ENCODE measurements at regions not wholly inside any gene's neighbourhood (a gene's known extent, or its start where the extent isn't known, plus 50 kb on each side); places are given as distances from the start of the nearest gene placed in this dataset.

GRCh38 chr4:35793045-35793722 lies 451.1 kb downstream of the ARAP2 start:
- H3K27ac Mint-ChIP-seq = no peak overlapping the region
- H3K27me3 Mint-ChIP-seq = no peaks in the 10 kb centered on the region
- H3K36me3 Mint-ChIP-seq = no peaks in the 10 kb centered on the region
- H3K4me1 Mint-ChIP-seq = no peaks in the 10 kb centered on the region
- no peak overlapping the region for H3K4me3 Mint-ChIP-seq
- peaks cover 17% of the 10 kb centered on the region for H3K9me3 Mint-ChIP-seq

GRCh38 chr4:35793766-35794165 lies 450.5 kb downstream of the ARAP2 start:
- Mint-ChIP-seq H3K4me3 (no peak overlapping the region), H3K36me3 (no peaks in the 10 kb centered on the region), H3K4me1 (no peaks in the 10 kb centered on the region)

GRCh38 chr4:35800669-35801068 lies 443.6 kb downstream of the ARAP2 start:
- H3K4me3 Mint-ChIP-seq = no peak overlapping the region
- H3K9me3 Mint-ChIP-seq = peaks cover 9% of the 10 kb centered on the region
- no peaks in the 10 kb centered on the region for H3K27me3 Mint-ChIP-seq
- H3K36me3 Mint-ChIP-seq = no peaks in the 10 kb centered on the region
- no peaks in the 10 kb centered on the region for H3K4me1 Mint-ChIP-seq
- no peak overlapping the region for H3K27ac Mint-ChIP-seq

More at GRCh38 chr4:35793766-35794165, 450.5 kb downstream of the ARAP2 start:
- Mint-ChIP-seq H3K9me3 (peaks cover 17% of the 10 kb centered on the region), H3K27ac (no peak overlapping the region), H3K27me3 (no peaks in the 10 kb centered on the region)

GRCh38 chr4:35802644-35803043 lies 441.7 kb downstream of the ARAP2 start:
- H3K27ac Mint-ChIP-seq = no peak overlapping the region

GRCh38 chr4:35818520-35818919 lies 425.8 kb downstream of the ARAP2 start:
- Mint-ChIP-seq H3K27me3 (no peaks in the 10 kb centered on the region), H3K36me3 (no peaks in the 10 kb centered on the region), H3K4me3 (no peak overlapping the region), H3K4me1 (no peaks in the 10 kb centered on the region), H3K27ac (no peak overlapping the region), H3K9me3 (peaks cover 9% of the 10 kb centered on the region)

More at GRCh38 chr4:35802644-35803043, 441.7 kb downstream of the ARAP2 start:
- no peaks in the 10 kb centered on the region for H3K36me3 Mint-ChIP-seq
- no peaks in the 10 kb centered on the region for H3K9me3 Mint-ChIP-seq
- no peak overlapping the region for H3K4me3 Mint-ChIP-seq
- H3K27me3 Mint-ChIP-seq = no peaks in the 10 kb centered on the region
- no peaks in the 10 kb centered on the region for H3K4me1 Mint-ChIP-seq

GRCh38 chr4:35820003-35820402 lies 424.3 kb downstream of the ARAP2 start:
- Mint-ChIP-seq H3K27ac (no peak overlapping the region), H3K9me3 (peaks cover 6% of the 10 kb centered on the region), H3K27me3 (no peaks in the 10 kb centered on the region), H3K36me3 (no peaks in the 10 kb centered on the region), H3K4me3 (no peak overlapping the region), H3K4me1 (no peaks in the 10 kb centered on the region)

- no peaks in the 10 kb centered on the region for H3K27me3 Mint-ChIP-seq
Observed at GRCh38 chr4:35824231-35824630, 420.1 kb downstream of the ARAP2 start.

GRCh38 chr4:35835893-35836292 lies 408.4 kb downstream of the ARAP2 start:
- Mint-ChIP-seq H3K9me3 (no peaks in the 10 kb centered on the region), H3K4me1 (no peaks in the 10 kb centered on the region), H3K36me3 (no peaks in the 10 kb centered on the region), H3K27me3 (peaks cover 1% of the 10 kb centered on the region), H3K27ac (no peak overlapping the region), H3K4me3 (no peak overlapping the region)

More at GRCh38 chr4:35824231-35824630, 420.1 kb downstream of the ARAP2 start:
- no peaks in the 10 kb centered on the region for H3K36me3 Mint-ChIP-seq
- no peaks in the 10 kb centered on the region for H3K9me3 Mint-ChIP-seq
- H3K4me3 Mint-ChIP-seq = no peak overlapping the region
- no peak overlapping the region for H3K27ac Mint-ChIP-seq
- H3K4me1 Mint-ChIP-seq = no peaks in the 10 kb centered on the region

GRCh38 chr4:35836596-35836995 lies 407.7 kb downstream of the ARAP2 start:
- Mint-ChIP-seq H3K36me3 (no peaks in the 10 kb centered on the region), H3K4me3 (no peak overlapping the region), H3K9me3 (no peaks in the 10 kb centered on the region), H3K4me1 (no peaks in the 10 kb centered on the region), H3K27me3 (peaks cover 1% of the 10 kb centered on the region), H3K27ac (no peak overlapping the region)

GRCh38 chr4:35867057-35867456 lies 377.3 kb downstream of the ARAP2 start:
- no peaks in the 10 kb centered on the region for H3K9me3 Mint-ChIP-seq
- no peaks in the 10 kb centered on the region for H3K4me1 Mint-ChIP-seq
- no peaks in the 10 kb centered on the region for H3K27me3 Mint-ChIP-seq
- H3K36me3 Mint-ChIP-seq = no peaks in the 10 kb centered on the region
- H3K4me3 Mint-ChIP-seq = no peak overlapping the region
- H3K27ac Mint-ChIP-seq = no peak overlapping the region

- H3K4me1 Mint-ChIP-seq = no peaks in the 10 kb centered on the region
- peaks cover 11% of the 10 kb centered on the region for H3K9me3 Mint-ChIP-seq
- H3K4me3 Mint-ChIP-seq = no peak overlapping the region
- no peaks in the 10 kb centered on the region for H3K36me3 Mint-ChIP-seq
- no peak overlapping the region for H3K27ac Mint-ChIP-seq
- H3K27me3 Mint-ChIP-seq = peaks cover 2% of the 10 kb centered on the region
Observed at GRCh38 chr4:35872273-35872672, 372.0 kb downstream of the ARAP2 start.

- H3K4me3 Mint-ChIP-seq = no peak overlapping the region
- peaks cover 11% of the 10 kb centered on the region for H3K9me3 Mint-ChIP-seq
- no peaks in the 10 kb centered on the region for H3K4me1 Mint-ChIP-seq
- no peak overlapping the region for H3K27ac Mint-ChIP-seq
- H3K36me3 Mint-ChIP-seq = no peaks in the 10 kb centered on the region
- peaks cover 3% of the 10 kb centered on the region for H3K27me3 Mint-ChIP-seq
Observed at GRCh38 chr4:35879479-35879878, 364.8 kb downstream of the ARAP2 start.

GRCh38 chr4:35883108-35883507 lies 361.2 kb downstream of the ARAP2 start:
- Mint-ChIP-seq H3K4me3 (no peak overlapping the region), H3K27ac (no peak overlapping the region), H3K27me3 (peaks cover 8% of the 10 kb centered on the region), H3K4me1 (no peaks in the 10 kb centered on the region), H3K9me3 (no peaks in the 10 kb centered on the region), H3K36me3 (no peaks in the 10 kb centered on the region)

GRCh38 chr4:35884714-35885480 lies 359.4 kb downstream of the ARAP2 start:
- Mint-ChIP-seq H3K27ac (no peak overlapping the region), H3K4me1 (no peaks in the 10 kb centered on the region), H3K36me3 (no peaks in the 10 kb centered on the region), H3K4me3 (no peak overlapping the region), H3K9me3 (peaks cover 6% of the 10 kb centered on the region), H3K27me3 (peaks cover 8% of the 10 kb centered on the region)

GRCh38 chr4:35897808-35898207 lies 346.5 kb downstream of the ARAP2 start:
- Mint-ChIP-seq H3K4me1 (no peaks in the 10 kb centered on the region), H3K36me3 (no peaks in the 10 kb centered on the region), H3K9me3 (peaks cover 14% of the 10 kb centered on the region), H3K27ac (no peak overlapping the region), H3K27me3 (peaks cover 22% of the 10 kb centered on the region), H3K4me3 (no peak overlapping the region)

Data from activated naive CD4-positive, alpha-beta T cell treated with anti-CD3 and anti-CD28 coated beads, Interleukin-2, amount 50 U/mL, for 24 hours (primary cell).